HepG2 (cell line): ENCODE measurements at regions not wholly inside any gene's neighbourhood (a gene's known extent, or its start where the extent isn't known, plus 50 kb on each side); places are given as distances from the start of the nearest gene placed in this dataset.

Experiments
- ATAC-seq: fragments of 200-7000 bp; cut with Tn5 transposase; 3 replicates; pipeline ENCODE4 v1.9.1; 2020; ENCODE audit warnings: mild to moderate bottlenecking, moderate library complexity
- BruUV-seq: library from RNA; stranded (reverse); fragments of 400-500 nt; replicated peaks from 2 replicates; lab custom pipeline; 2021; lab: Mats Ljungman, UMichigan
- CTCF ChIA-PET: fragments of 300-600 bp; formaldehyde crosslinking; extraction: SDS; loops from one replicate; lab custom pipeline; 2021; ENCODE audit warnings: low total read pairs, inconsistent platforms, low intra/inter-chr PET ratio; lab: Yijun Ruan, JAX
- POLR2A ChIA-PET: fragments of 350-600 bp; sonication (Branson Sonifier 250); formaldehyde crosslinking; loops from one replicate; lab custom pipeline; 2020; ENCODE audit warnings: antibody characterized with exemption, inconsistent platforms; lab: Yijun Ruan, JAX
- DNase-seq: peaks from one replicate; pipeline ENCODE4 v3.0.0-alpha.2; 2015; ENCODE audit warnings: low spot score
- FAIRE-seq: peaks from 3 replicates; lab custom pipeline; 2011; peaks lifted over from hg19 to GRCh38; lab: Jason Lieb, UNC
- H2AFZ ChIP-seq: one replicate; pipeline ENCODE4 v1.6.1; 2011; ENCODE audit warnings: low read length, inconsistent platforms
- H3K27ac ChIP-seq: fragments of 300-600 bp; 3 replicates; pipeline ENCODE4 v1.8.0; 2011; ENCODE audit warnings: mixed run types, mild to moderate bottlenecking, mixed read lengths, low read length, inconsistent platforms; ENCODE audit not compliant: insufficient read depth; ENCODE audit errors: extremely low read length
- H3K27me3 ChIP-seq, 2 experiments: fragments of 200-600 bp in 1 of 2; 2 replicates in 1 of 2; 3 replicates in 1 of 2; pipeline versions ENCODE4 v1.6.0 to v1.8.0; 2011; ENCODE audit warnings: low read length in 2 of 2, mild to moderate bottlenecking in 2 of 2, moderate library complexity in 2 of 2, inconsistent platforms in 1 of 2; ENCODE audit not compliant: insufficient read depth in 2 of 2, control insufficient read depth in 1 of 2
- H3K36me3 ChIP-seq, 2 experiments: fragments of 200-600 bp in 1 of 2; replicated peaks in 1 of 2; 2 replicates in 1 of 2; 3 replicates in 1 of 2; pipeline versions ENCODE4 v1.5.1 to v1.8.0; 2011; ENCODE audit warnings: low read length in 2 of 2, inconsistent platforms in 1 of 2; ENCODE audit not compliant: insufficient read depth in 2 of 2, control insufficient read depth in 1 of 2
- H3K4me1 ChIP-seq: 2 replicates; pipeline ENCODE4 v1.5.1; 2012; ENCODE audit warnings: low read length, inconsistent platforms; ENCODE audit not compliant: insufficient read depth
- H3K4me2 ChIP-seq: 2 replicates; pipeline ENCODE4 v1.6.0; 2011; ENCODE audit warnings: low read depth, low read length, inconsistent platforms
- H3K4me3 ChIP-seq, 3 experiments: fragments of 200-600 bp in 1 of 3; sonication (generic), shearing (Covaris generic) in 1 of 3; replicated peaks in 1 of 3; 2 replicates each; pipeline ENCODE4 v1.5.1; 2011 to 2016; ENCODE audit warnings: low read length in 3 of 3, inconsistent platforms in 2 of 3, low read depth in 2 of 3, mild to moderate bottlenecking in 2 of 3, control low read depth in 1 of 3, mixed read lengths in 1 of 3; ENCODE audit not compliant: insufficient read depth in 1 of 3
- H3K79me2 ChIP-seq: one replicate; pipeline ENCODE4 v1.6.1; 2011; ENCODE audit warnings: low read length, inconsistent platforms; ENCODE audit not compliant: insufficient read depth
- H3K9ac ChIP-seq: 2 replicates; pipeline ENCODE4 v1.6.0; 2011; ENCODE audit warnings: mild to moderate bottlenecking, low read depth, low read length, inconsistent platforms; ENCODE audit not compliant: insufficient read depth
- H3K9me3 ChIP-seq: 2 replicates; pipeline ENCODE4 v1.5.1; 2012; ENCODE audit warnings: mild to moderate bottlenecking, low read length
- H4K20me1 ChIP-seq: 2 replicates; pipeline ENCODE4 v1.6.0; 2011; ENCODE audit warnings: inconsistent platforms, mild to moderate bottlenecking, low read length, moderate library complexity; ENCODE audit not compliant: insufficient read depth
- AHR ChIP-seq: IDR thresholded peaks from 2 replicates; pipeline ENCODE4 v1.6.1; 2018; ENCODE audit warnings: missing genetic modification reagents, missing compliant biosample characterization
- FOXM1 ChIP-seq: sonication (generic); formaldehyde crosslinking; IDR thresholded peaks from 2 replicates; pipeline ENCODE4 v1.5.0; 2020; ENCODE audit warnings: missing genetic modification reagents
- IKZF4 ChIP-seq: sonication (generic); formaldehyde crosslinking; IDR thresholded peaks from 2 replicates; pipeline ENCODE4 v1.5.1; 2020; ENCODE audit warnings: borderline replicate concordance, mild to moderate bottlenecking, low read depth, missing genetic modification reagents; ENCODE audit errors: not compliant biosample characterization
- IRF2 ChIP-seq: IDR thresholded peaks from 2 replicates; pipeline ENCODE4 v1.6.1; 2018; ENCODE audit warnings: missing genetic modification reagents, missing compliant biosample characterization
- KLF13 ChIP-seq: sonication (generic); formaldehyde crosslinking; IDR thresholded peaks from 2 replicates; pipeline ENCODE4 v1.4.0; 2020; ENCODE audit warnings: mild to moderate bottlenecking, missing genetic modification reagents
- MEF2D ChIP-seq: sonication (generic); formaldehyde crosslinking; IDR thresholded peaks from 2 replicates; pipeline ENCODE4 v1.5.1; 2020; ENCODE audit warnings: mild to moderate bottlenecking, missing genetic modification reagents
- MIXL1 ChIP-seq: IDR thresholded peaks from 2 replicates; pipeline ENCODE4 v1.6.1; 2016
- NAIF1 ChIP-seq: sonication (generic); formaldehyde crosslinking; IDR thresholded peaks from 2 replicates; pipeline ENCODE4 v1.5.0; 2020; ENCODE audit warnings: mild to moderate bottlenecking, missing genetic modification reagents, borderline replicate concordance
- PCBP1 ChIP-seq: fragments of 200-400 bp; formaldehyde crosslinking; IDR thresholded peaks from 2 replicates; pipeline ENCODE4 v1.6.1; 2017; ENCODE audit warnings: mild to moderate bottlenecking, low read depth, low read length, borderline replicate concordance
- RARG ChIP-seq: sonication (generic); formaldehyde crosslinking; IDR thresholded peaks from 2 replicates; pipeline ENCODE4 v1.4.0; 2020; ENCODE audit warnings: low read depth, mild to moderate bottlenecking, missing genetic modification reagents
- SNAPC5 ChIP-seq: sonication (generic); formaldehyde crosslinking; IDR thresholded peaks from 2 replicates; pipeline ENCODE4 v1.8.1; 2023; ENCODE audit warnings: mild to moderate bottlenecking, missing genetic modification reagents, borderline replicate concordance
- SRSF9 ChIP-seq: fragments of 200-400 bp; formaldehyde crosslinking; IDR thresholded peaks from 2 replicates; pipeline ENCODE4 v1.6.1; 2018; ENCODE audit warnings: borderline replicate concordance, mild to moderate bottlenecking, low read depth, low read length; ENCODE audit not compliant: insufficient read depth, poor library complexity, severe bottlenecking
- ZBTB46 ChIP-seq: sonication (generic); formaldehyde crosslinking; IDR thresholded peaks from 2 replicates; pipeline ENCODE4 v1.4.0; 2020; ENCODE audit warnings: mild to moderate bottlenecking, missing genetic modification reagents, borderline replicate concordance
- ZKSCAN5 ChIP-seq: sonication (generic); formaldehyde crosslinking; IDR thresholded peaks from 2 replicates; pipeline ENCODE4 v1.5.1; 2020; ENCODE audit warnings: mild to moderate bottlenecking, missing genetic modification reagents
- ZNF660 ChIP-seq: sonication (generic); formaldehyde crosslinking; IDR thresholded peaks from 2 replicates; pipeline ENCODE4 v1.5.1; 2020; ENCODE audit warnings: mild to moderate bottlenecking, low read depth, missing genetic modification reagents, borderline replicate concordance
- ZSCAN12 ChIP-seq: sonication (generic); formaldehyde crosslinking; IDR thresholded peaks from 2 replicates; pipeline ENCODE4 v1.9.0; 2021; ENCODE audit warnings: mild to moderate bottlenecking, missing genetic modification reagents
- in situ Hi-C: cut with HindIII; loops from 2 replicates; pipeline ENCODE4 v1.10.0; 2017; ENCODE audit warnings: low pct_unique_long_range_greater_than_20kb; ENCODE audit not compliant: extremely low pct_ligation_motif_present
- intact Hi-C: fragments of 100-400 bp; cut with micrococcal nuclease; formaldehyde crosslinking; loops from one replicate; pipeline ENCODE4 v1.10.0; 2022; ENCODE audit not compliant: unreplicated experiment
- TF ChIP-seq, protein P1 (sequence below): sonication (generic); formaldehyde crosslinking; IDR thresholded peaks from 2 replicates; pipeline ENCODE4 v1.4.0; 2020; ENCODE audit warnings: missing genetic modification reagents, borderline replicate concordance
- TF ChIP-seq, protein P2 (sequence below): sonication (generic); formaldehyde crosslinking; IDR thresholded peaks from 2 replicates; pipeline ENCODE4 v1.8.1; 2023; ENCODE audit warnings: missing genetic modification reagents, mild to moderate bottlenecking, borderline replicate concordance

DNA sequence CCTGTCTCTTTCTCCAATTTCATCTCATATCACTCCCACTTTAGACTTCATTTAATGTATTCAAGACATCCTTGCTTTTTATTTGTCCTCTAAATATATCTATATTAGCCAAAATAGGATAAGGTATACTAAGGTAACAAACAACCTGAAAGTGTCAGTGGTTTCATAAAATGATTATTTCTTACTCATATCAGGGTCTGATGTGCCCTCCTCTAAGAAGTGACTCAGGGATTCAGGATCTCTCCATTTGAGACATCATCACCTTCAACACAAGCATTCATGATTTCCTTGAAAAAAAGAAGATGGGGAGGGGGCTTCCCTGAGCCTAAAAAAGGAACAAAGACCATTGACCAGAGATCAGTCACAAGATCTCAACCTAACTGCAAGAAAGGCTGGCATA is 131.4 kb upstream of the POU2AF2 start:
- ChIA-PET CTCF (no interaction called here), POLR2A (no interaction called here)
- in situ Hi-C loops, result no loop called here

More for the DNA sequence above, 131.4 kb upstream of the POU2AF2 start:
- no peaks in the 10 kb centered on the region for H3K79me2 ChIP-seq
- no peaks in the 10 kb centered on the region for H3K27me3 ChIP-seq
- H3K4me1 ChIP-seq, result no peaks in the 10 kb centered on the region
- FAIRE-seq, result no peak
- no peak for DNase-seq
- BruUV-seq, result no TSS peak
- no peak for ATAC-seq
- TF ChIP-seq KLF13 (CRISPR knock-in tag) (no peak), RARG (CRISPR knock-in tag) (no peak), MIXL1 (CRISPR knock-in tag) (no peak), ZNF660 (CRISPR knock-in tag) (no peak), ZBTB46 (CRISPR knock-in tag) (no peak), AHR (CRISPR knock-in tag) (no peak), SRSF9 (no peak), ZKSCAN5 (CRISPR knock-in tag) (no peak), MEF2D (no peak), PCBP1 (no peak), SNAPC5 (CRISPR knock-in tag) (no peak), NAIF1 (CRISPR knock-in tag) (no peak), IKZF4 (CRISPR knock-in tag) (no peak), FOXM1 (CRISPR knock-in tag) (no peak), ZSCAN12 (no peak), IRF2 (no peak)
- TF ChIP-seq, protein P1, sequence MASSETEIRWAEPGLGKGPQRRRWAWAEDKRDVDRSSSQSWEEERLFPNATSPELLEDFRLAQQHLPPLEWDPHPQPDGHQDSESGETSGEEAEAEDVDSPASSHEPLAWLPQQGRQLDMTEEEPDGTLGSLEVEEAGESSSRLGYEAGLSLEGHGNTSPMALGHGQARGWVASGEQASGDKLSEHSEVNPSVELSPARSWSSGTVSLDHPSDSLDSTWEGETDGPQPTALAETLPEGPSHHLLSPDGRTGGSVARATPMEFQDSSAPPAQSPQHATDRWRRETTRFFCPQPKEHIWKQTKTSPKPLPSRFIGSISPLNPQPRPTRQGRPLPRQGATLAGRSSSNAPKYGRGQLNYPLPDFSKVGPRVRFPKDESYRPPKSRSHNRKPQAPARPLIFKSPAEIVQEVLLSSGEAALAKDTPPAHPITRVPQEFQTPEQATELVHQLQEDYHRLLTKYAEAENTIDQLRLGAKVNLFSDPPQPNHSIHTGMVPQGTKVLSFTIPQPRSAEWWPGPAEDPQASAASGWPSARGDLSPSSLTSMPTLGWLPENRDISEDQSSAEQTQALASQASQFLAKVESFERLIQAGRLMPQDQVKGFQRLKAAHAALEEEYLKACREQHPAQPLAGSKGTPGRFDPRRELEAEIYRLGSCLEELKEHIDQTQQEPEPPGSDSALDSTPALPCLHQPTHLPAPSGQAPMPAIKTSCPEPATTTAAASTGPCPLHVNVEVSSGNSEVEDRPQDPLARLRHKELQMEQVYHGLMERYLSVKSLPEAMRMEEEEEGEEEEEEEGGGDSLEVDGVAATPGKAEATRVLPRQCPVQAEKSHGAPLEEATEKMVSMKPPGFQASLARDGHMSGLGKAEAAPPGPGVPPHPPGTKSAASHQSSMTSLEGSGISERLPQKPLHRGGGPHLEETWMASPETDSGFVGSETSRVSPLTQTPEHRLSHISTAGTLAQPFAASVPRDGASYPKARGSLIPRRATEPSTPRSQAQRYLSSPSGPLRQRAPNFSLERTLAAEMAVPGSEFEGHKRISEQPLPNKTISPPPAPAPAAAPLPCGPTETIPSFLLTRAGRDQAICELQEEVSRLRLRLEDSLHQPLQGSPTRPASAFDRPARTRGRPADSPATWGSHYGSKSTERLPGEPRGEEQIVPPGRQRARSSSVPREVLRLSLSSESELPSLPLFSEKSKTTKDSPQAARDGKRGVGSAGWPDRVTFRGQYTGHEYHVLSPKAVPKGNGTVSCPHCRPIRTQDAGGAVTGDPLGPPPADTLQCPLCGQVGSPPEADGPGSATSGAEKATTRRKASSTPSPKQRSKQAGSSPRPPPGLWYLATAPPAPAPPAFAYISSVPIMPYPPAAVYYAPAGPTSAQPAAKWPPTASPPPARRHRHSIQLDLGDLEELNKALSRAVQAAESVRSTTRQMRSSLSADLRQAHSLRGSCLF (CRISPR knock-in tag), result no peak
- TF ChIP-seq, protein P2, sequence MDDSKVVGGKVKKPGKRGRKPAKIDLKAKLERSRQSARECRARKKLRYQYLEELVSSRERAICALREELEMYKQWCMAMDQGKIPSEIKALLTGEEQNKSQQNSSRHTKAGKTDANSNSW (CRISPR knock-in tag), result no peak
- H4K20me1 ChIP-seq, result no peaks in the 10 kb centered on the region; the same call in 1 of the 2 replicates
- no peaks in the 10 kb centered on the region for H3K9me3 ChIP-seq
- no peak overlapping the region for H3K4me3 ChIP-seq
- no peak overlapping the region for H3K4me2 ChIP-seq
- H3K36me3 ChIP-seq, result no peaks in the 10 kb centered on the region
- H3K27ac ChIP-seq, result no peak overlapping the region
- no peak overlapping the region for H2AFZ ChIP-seq
- intact Hi-C loops, result no loop called here
- no peak overlapping the region for H3K9ac ChIP-seq
